ENCODE measurements at regions not wholly inside any gene's neighbourhood (a gene's known extent, or its start where the extent isn't known, plus 50 kb on each side); places are given as distances from the start of the nearest gene placed in this dataset.

- TF ChIP-seq CTCF (IDR thresholded peaks at IDR 0.05; ENCODE audit: low read depth, low read length): no peak
- TF ChIP-seq EZH2phosphoT487 (IDR thresholded peaks at IDR 0.05; ENCODE audit: low read depth): no peak
These were observed 74.9 kb upstream of the ATP2B1 start for GRCh38 chr12:89783359-89784060.
